BLaER1 (cell line): ENCODE measurements at regions not wholly inside any gene's neighbourhood (a gene's known extent, or its start where the extent isn't known, plus 50 kb on each side); places are given as distances from the start of the nearest gene placed in this dataset.

Experiments used
- H3K27ac ChIP-seq: shearing (Covaris generic); formaldehyde crosslinking; 2 replicates; pipeline ENCODE4 v1.8.1; 2022
- H3K27me3 ChIP-seq: shearing (Covaris generic); formaldehyde crosslinking; 2 replicates; pipeline ENCODE4 v1.8.1; 2022
- H3K36me3 ChIP-seq: shearing (Covaris generic); formaldehyde crosslinking; 2 replicates; pipeline ENCODE4 v1.8.1; 2022
- H3K4me1 ChIP-seq: shearing (Covaris generic); formaldehyde crosslinking; 2 replicates; pipeline ENCODE4 v1.8.1; 2022
- H3K4me2 ChIP-seq: shearing (Covaris generic); formaldehyde crosslinking; 2 replicates; pipeline ENCODE4 v1.8.1; 2022
- H3K4me3 ChIP-seq: shearing (Covaris generic); formaldehyde crosslinking; 2 replicates; pipeline ENCODE4 v1.8.1; 2022
- H3K9ac ChIP-seq: shearing (Covaris generic); formaldehyde crosslinking; 2 replicates; pipeline ENCODE4 v1.8.1; 2022
- H3K9me3 ChIP-seq: shearing (Covaris generic); formaldehyde crosslinking; 2 replicates; pipeline ENCODE4 v1.8.1; 2022
- H4K20me1 ChIP-seq: shearing (Covaris generic); formaldehyde crosslinking; 2 replicates; pipeline ENCODE4 v1.8.1; 2022
- Cebpa-rat ChIP-seq: shearing (Covaris generic); IDR thresholded peaks from 2 replicates; pipeline ENCODE4 v1.8.1; 2022

- Histone ChIP-seq H3K4me3 (no peak overlapping the region), H4K20me1 (no peaks in the 10 kb centered on the region), H3K27ac (no peak overlapping the region), H3K9ac (no peak overlapping the region), H3K36me3 (no peaks in the 10 kb centered on the region), H3K4me1 (peaks cover 24% of the 10 kb centered on the region), H3K9me3 (no peaks in the 10 kb centered on the region), H3K4me2 (no peak overlapping the region), H3K27me3 (no peaks in the 10 kb centered on the region)
- TF ChIP-seq Cebpa-rat: no peak
These were observed 193.8 kb upstream of the ADO start for GRCh38 chr10:62610649-62611229.

GRCh38 chr10:62613424-62613823, 191.1 kb upstream of the ADO start:
- Histone ChIP-seq H3K27me3 (no peaks in the 10 kb centered on the region), H3K9me3 (no peaks in the 10 kb centered on the region), H3K4me1 (peaks cover 48% of the 10 kb centered on the region), H4K20me1 (no peaks in the 10 kb centered on the region), H3K4me2 (peak overlapping the region; percentile 5; the same call in 1 of the 2 replicates), H3K9ac (no peak overlapping the region), H3K4me3 (no peak overlapping the region), H3K27ac (no peak overlapping the region), H3K36me3 (no peaks in the 10 kb centered on the region)
- no peak for TF ChIP-seq Cebpa-rat

- Histone ChIP-seq H3K27me3 (no peaks in the 10 kb centered on the region), H3K9me3 (no peaks in the 10 kb centered on the region), H3K9ac (no peak overlapping the region), H3K36me3 (no peaks in the 10 kb centered on the region), H4K20me1 (no peaks in the 10 kb centered on the region), H3K27ac (no peak overlapping the region), H3K4me1 (peaks cover 52% of the 10 kb centered on the region), H3K4me3 (no peak overlapping the region), H3K4me2 (0 out of 2 replicates have a peak overlapping the region, but pooled peaks have one; percentile 5)
- no peak for TF ChIP-seq Cebpa-rat
These were observed 190.7 kb upstream of the ADO start for GRCh38 chr10:62613859-62614258.

GRCh38 chr10:62614389-62615157, 189.9 kb upstream of the ADO start:
- no peaks in the 10 kb centered on the region for H3K9me3 ChIP-seq
- no peaks in the 10 kb centered on the region for H4K20me1 ChIP-seq
- no peak overlapping the region for H3K27ac ChIP-seq
- TF ChIP-seq Cebpa-rat: no peak
- H3K27me3 ChIP-seq: no peaks in the 10 kb centered on the region
- H3K9ac ChIP-seq: no peak overlapping the region
- no peak overlapping the region; the same call in 1 of the 2 replicates for H3K4me2 ChIP-seq
- peaks cover 59% of the 10 kb centered on the region for H3K4me1 ChIP-seq
- no peaks in the 10 kb centered on the region for H3K36me3 ChIP-seq
- H3K4me3 ChIP-seq: no peak overlapping the region

- no peak for TF ChIP-seq Cebpa-rat
- Histone ChIP-seq H3K27me3 (no peaks in the 10 kb centered on the region), H4K20me1 (no peaks in the 10 kb centered on the region), H3K4me3 (no peak overlapping the region), H3K4me2 (0 out of 2 replicates have a peak overlapping the region, but pooled peaks have one; percentile 22), H3K9me3 (no peaks in the 10 kb centered on the region), H3K9ac (no peak overlapping the region), H3K27ac (no peak overlapping the region), H3K36me3 (no peaks in the 10 kb centered on the region), H3K4me1 (peaks cover 62% of the 10 kb centered on the region)
These were observed 187.5 kb upstream of the ADO start for GRCh38 chr10:62616885-62617590.

DNA sequence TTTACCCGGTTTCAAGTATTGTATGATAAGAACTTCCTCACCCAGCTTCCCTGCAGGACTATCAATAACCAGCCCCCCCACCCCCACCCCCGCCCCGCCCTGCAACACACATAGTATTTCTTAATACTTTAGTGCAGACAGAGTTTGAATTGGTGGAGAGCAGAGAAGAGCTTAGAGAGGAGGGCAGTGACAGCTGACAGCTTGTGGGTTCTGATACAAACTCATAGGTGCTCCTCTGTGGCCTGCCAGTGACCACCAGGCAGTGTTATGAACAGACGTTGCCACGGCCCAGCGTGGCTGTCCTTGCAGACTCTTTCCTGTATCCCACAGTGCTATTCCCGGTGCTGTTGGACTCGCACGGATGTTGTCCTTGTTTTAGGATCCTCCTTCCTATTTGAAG, 186.9 kb upstream of the ADO start:
- Histone ChIP-seq H3K4me1 (peaks cover 62% of the 10 kb centered on the region), H3K9me3 (no peaks in the 10 kb centered on the region), H3K27ac (no peak overlapping the region), H4K20me1 (no peaks in the 10 kb centered on the region), H3K9ac (no peak overlapping the region), H3K4me3 (no peak overlapping the region), H3K36me3 (no peaks in the 10 kb centered on the region), H3K27me3 (no peaks in the 10 kb centered on the region), H3K4me2 (peak overlapping the region; percentile 46)
- TF ChIP-seq Cebpa-rat: no peak

GRCh38 chr10:62618054-62618453, 186.5 kb upstream of the ADO start:
- Histone ChIP-seq H4K20me1 (no peaks in the 10 kb centered on the region), H3K27ac (no peak overlapping the region), H3K4me2 (peak overlapping the region; percentile 46), H3K9ac (no peak overlapping the region), H3K4me3 (no peak overlapping the region), H3K27me3 (no peaks in the 10 kb centered on the region), H3K9me3 (no peaks in the 10 kb centered on the region), H3K4me1 (peaks cover 62% of the 10 kb centered on the region), H3K36me3 (no peaks in the 10 kb centered on the region)
- TF ChIP-seq Cebpa-rat: no peak

DNA sequence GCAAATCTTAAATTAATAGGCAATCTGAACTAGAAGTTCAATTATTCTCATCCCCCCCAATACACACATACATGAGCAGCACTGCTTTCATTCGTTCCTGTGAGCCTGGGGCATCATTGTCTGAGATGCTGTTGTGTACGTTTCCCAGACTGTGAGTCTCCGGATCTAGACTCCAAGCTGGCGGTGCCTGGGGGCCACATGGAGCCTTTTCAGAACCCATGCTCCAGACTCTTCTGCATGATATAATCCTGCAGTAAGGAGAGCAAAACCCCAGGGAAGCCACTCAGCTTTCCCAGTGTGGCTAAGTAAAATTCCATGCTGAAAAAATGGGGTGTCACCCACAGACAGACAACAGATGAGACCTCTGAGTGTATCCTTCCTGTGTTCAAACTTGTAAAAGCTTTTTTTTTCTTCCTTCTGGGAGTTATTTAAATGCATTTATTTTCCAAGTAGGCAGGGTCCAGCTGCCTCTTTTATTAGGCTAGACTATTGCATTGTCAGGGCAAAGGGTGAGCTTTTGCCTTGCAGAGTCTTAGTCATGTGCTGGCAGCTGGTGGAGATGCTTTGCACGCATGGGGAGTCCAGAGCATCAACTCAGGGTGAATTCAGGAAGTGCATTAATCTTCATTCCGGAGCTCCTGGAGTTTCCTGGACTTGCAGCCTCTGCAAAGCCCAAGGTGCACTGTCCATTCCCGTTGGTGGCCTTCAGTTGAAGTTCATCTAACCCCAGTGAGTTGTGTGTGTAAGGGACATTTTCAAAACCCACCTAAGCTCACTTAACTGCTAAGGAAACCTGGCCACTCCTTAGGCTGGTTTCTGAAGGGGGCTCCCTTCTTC, 185.7 kb upstream of the ADO start:
- no peak overlapping the region for H3K4me3 ChIP-seq
- no peaks in the 10 kb centered on the region for H4K20me1 ChIP-seq
- H3K27ac ChIP-seq: no peak overlapping the region
- no peaks in the 10 kb centered on the region for H3K36me3 ChIP-seq
- H3K9me3 ChIP-seq: no peaks in the 10 kb centered on the region
- peak overlapping the region; percentile 46 for H3K4me2 ChIP-seq
- H3K4me1 ChIP-seq: peaks cover 54% of the 10 kb centered on the region
- no peak overlapping the region for H3K9ac ChIP-seq
- TF ChIP-seq Cebpa-rat: no peak
- no peaks in the 10 kb centered on the region for H3K27me3 ChIP-seq

DNA sequence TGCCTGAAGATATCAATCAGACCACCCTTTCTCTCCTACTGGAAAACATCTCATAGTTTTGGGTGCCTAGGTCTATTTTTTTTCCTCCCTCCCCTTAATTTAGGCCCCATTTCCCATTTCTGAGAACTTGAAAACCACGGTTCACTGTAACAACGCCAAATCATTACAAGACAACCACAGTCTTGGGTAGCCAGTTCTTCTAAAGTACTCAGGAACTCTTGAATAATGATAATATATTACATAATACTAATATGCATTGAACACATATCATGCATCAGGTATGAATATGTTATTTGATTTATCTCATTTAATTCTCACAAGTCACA, 185.1 kb upstream of the ADO start:
- no peaks in the 10 kb centered on the region for H4K20me1 ChIP-seq
- no peaks in the 10 kb centered on the region for H3K36me3 ChIP-seq
- peak overlapping the region; percentile 46 for H3K4me2 ChIP-seq
- peaks cover 52% of the 10 kb centered on the region for H3K4me1 ChIP-seq
- no peak overlapping the region for H3K27ac ChIP-seq
- no peak overlapping the region for H3K4me3 ChIP-seq
- TF ChIP-seq Cebpa-rat: no peak
- H3K27me3 ChIP-seq: no peaks in the 10 kb centered on the region
- H3K9ac ChIP-seq: no peak overlapping the region
- H3K9me3 ChIP-seq: no peaks in the 10 kb centered on the region
